GM19452 (cell line): ENCODE measurements at regions not wholly inside any gene's neighbourhood (a gene's known extent, or its start where the extent isn't known, plus 50 kb on each side); places are given as distances from the start of the nearest gene placed in this dataset.
"Not testable (repeated sequence)": the region's sequence is repeated elsewhere in the genome, so short reads cannot be mapped to it uniquely, and the experiment has no call there.

Experiments used
- ATAC-seq: cut with Tn5 transposase; IDR thresholded peaks from one replicate; pipeline ENCODE4 v1.9.1; 2021; ENCODE audit not compliant: unreplicated experiment

DNA sequence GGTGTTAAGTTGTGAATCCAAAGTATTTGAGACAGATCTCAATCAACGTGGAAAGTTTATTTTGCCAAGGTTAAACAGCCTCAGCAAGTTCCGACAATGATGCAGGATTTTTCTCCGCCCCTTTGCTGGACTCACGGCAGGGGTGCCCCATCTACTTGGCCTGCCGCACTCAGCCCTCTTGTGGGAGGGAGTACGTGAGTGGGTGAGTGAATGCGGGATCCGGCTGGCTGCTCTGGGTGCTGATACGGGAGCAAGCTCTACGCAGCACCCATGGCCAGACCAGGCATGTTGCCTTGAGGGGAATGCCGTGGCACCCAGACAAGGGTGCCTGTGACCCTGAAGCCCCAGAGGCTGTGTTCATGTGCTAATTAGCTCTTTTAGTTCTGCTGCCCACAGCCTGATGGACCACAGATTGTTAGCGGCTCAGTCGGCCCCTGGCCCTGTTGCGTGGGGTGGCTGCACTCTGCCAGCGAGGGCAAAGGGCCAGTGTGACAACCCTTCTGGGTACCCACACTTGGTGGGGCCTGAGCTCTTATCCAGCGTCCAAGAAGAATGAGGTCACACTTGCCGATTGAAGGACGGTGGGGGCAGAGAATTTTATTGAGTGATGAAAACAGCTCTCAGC, 81.2 kb upstream of the FAM153A start:
- ATAC-seq: not testable (repeated sequence)

DNA sequence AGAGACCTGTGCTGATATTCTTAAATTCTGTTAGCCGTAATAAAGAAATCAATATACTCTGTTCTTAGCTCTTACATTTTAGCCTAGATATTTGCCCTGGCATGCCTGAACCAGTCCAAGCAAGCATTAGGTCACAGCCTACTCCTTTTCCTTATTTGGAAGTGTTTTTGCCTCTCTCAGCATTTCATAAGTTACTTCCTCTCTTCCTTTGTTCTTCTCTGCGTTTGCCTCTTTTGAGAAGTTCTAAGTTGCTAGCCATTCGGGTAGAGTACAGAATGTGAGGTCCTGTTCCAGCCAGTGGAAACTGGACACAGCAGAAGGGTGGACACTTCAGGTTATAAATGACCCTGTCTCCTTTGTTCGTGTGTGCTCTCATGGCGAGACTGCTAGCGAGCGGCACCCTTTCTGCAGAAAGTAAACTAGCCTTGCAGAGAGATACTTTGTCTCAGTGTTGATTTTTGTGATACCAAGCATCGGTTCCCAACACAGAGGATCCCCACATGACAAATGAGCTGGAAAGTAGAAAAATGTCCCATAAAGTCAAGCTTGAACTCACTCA, 75.0 kb upstream of the FAM153A start:
- ATAC-seq: not testable (repeated sequence)

DNA sequence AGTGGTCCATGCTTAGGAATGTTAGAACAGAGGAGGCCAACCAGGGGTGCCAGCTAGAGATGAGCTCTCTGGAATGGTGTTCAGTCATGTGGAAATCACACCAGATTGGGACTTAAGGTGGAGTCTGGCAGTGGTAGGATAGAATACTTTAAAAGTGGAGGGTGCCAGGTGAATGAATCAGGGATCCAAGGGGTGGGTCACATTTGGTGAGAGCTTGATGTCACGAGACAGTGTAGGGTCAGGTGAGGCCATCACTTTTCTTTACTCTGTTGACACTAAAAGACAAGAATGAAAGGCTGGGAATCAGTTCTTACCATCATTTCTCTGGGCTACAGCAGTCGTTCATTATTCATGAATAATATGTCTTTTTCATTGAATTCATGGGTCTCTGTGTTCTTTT, 73.8 kb upstream of the FAM153A start:
- not testable (repeated sequence) for ATAC-seq

DNA sequence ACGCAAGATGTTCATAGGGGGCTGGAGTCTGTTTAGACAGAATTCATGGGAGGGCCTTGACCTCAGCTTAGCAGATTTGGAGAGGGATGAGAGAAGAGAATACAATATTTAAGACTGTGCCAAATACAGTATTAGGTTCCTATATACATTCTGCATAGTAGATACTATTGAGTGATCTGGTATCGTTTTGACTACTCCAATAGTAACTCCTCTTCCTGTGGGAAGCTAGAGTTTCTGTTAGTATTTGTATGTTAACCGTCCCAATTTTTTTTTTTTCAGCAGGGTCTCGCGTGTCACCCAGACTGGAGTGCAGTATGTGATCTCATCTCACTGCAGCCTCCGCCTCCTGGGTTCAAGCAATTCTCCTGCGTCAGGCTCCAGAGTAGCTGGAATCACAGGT, 65.2 kb upstream of the FAM153A start:
- ATAC-seq: not testable (repeated sequence)

DNA sequence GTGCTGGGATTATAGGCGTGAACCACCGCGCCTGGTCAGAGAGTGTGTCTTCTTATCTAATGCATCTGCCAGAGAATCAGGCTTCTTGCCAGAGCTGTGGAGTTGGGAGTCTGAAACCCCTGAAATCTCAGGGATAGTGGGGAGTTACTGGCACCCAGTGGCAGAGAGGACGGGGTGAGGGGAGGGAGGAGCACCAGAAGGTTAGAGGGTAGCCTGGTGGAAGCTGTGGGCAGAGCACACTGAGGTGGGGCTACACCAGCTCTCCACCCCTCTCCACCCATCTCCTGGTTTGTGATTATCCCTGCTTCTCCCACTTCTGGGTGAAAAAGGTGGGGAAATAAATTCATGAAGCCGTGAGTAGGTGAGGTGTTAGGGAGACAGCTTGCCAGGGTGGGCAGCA, 63.9 kb upstream of the FAM153A start:
- ATAC-seq: not testable (repeated sequence)

DNA sequence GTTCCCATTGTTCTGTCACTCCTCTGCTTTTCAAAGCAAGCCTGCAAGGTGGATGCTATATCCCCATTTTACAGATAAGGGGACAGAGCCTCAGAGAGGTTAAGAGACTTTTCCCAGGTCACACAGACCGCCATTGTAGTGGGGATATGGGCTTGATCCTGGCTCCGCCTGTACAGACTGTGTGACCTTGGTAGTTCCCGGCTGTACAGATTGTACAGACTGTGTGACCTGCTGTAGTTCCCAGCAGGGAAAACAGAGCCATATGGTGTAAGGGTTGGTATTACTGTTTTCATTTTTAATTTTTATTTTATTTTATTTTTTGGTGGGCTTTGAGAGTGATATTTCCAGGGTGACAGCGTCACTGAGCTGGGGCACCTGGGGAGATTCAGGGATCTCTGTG, 63.2 kb upstream of the FAM153A start:
- ATAC-seq: not testable (repeated sequence)

DNA sequence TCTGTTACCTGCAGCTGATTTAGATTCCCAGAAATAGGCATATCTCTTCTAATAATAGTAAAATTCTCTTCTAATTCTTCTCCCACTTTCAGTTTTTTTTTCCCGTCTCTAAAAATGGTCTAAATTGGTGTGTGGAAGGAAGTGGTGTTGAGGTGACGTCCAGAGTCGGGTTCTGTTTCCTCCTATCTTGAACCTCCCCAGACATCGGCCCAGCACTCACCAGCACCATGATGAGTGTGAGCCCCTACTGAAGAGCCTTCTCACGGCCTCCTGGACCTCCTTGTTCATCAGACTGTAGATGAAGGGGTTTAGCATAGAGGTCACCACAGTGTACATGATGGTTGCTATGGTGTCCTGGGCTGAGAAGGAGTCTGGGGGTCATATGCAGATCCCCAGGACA, 53.5 kb upstream of the FAM153A start:
- not testable (repeated sequence) for ATAC-seq
